ENCODE measurements at regions not wholly inside any gene's neighbourhood (a gene's known extent, or its start where the extent isn't known, plus 50 kb on each side); places are given as distances from the start of the nearest gene placed in this dataset.
"Not testable (repeated sequence)": the region's sequence is repeated elsewhere in the genome, so short reads cannot be mapped to it uniquely, and the experiment has no call there.

DNA sequence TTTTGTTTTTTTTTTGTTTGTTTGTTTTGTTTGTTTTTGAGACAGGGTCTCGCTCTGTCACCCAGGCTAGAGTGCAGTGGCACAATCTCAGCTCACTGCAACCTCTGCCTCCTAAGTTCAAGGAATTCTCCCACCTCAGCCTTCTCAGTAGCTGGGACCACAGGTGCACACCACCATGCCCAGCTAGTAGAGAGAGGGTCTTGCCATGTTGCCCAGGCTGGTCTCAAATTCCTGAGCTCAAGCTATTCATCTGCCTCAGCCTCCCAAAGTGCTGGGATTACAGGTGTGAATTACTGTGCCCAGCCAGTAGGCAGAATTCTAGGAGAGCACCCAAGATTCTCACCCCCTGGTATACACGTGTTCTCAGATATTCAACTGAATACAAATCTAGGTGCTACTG is 139.6 kb upstream of the RAPGEF2 start:
- TF ChIP-seq, protein P1, sequence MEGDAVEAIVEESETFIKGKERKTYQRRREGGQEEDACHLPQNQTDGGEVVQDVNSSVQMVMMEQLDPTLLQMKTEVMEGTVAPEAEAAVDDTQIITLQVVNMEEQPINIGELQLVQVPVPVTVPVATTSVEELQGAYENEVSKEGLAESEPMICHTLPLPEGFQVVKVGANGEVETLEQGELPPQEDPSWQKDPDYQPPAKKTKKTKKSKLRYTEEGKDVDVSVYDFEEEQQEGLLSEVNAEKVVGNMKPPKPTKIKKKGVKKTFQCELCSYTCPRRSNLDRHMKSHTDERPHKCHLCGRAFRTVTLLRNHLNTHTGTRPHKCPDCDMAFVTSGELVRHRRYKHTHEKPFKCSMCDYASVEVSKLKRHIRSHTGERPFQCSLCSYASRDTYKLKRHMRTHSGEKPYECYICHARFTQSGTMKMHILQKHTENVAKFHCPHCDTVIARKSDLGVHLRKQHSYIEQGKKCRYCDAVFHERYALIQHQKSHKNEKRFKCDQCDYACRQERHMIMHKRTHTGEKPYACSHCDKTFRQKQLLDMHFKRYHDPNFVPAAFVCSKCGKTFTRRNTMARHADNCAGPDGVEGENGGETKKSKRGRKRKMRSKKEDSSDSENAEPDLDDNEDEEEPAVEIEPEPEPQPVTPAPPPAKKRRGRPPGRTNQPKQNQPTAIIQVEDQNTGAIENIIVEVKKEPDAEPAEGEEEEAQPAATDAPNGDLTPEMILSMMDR (IDR thresholded peaks at IDR 0.05), result not testable (repeated sequence)
- TF ChIP-seq POLR2A (IDR thresholded peaks at IDR 0.05), result not testable (repeated sequence)

Data from uterus (tissue), 2 donors.